SHP77 (cell line): ENCODE measurements at regions not wholly inside any gene's neighbourhood (a gene's known extent, or its start where the extent isn't known, plus 50 kb on each side); places are given as distances from the start of the nearest gene placed in this dataset.
"Not testable (repeated sequence)": the region's sequence is repeated elsewhere in the genome, so short reads cannot be mapped to it uniquely, and the experiment has no call there.

Experiments
- DNase-seq, 2 experiments: peaks; one replicate each; lab custom pipeline; 2025; lab: John Stamatoyannopoulos, UW

- no peak for DNase-seq
These were observed 79.2 kb upstream of the CEP126 start for GRCh38 chr11:101835506-101836063.

- DNase-seq, result not testable (repeated sequence)
These were observed 84.3 kb upstream of the CEP126 start for GRCh38 chr11:101830475-101830874.

GRCh38 chr11:101825531-101825930 lies 89.3 kb upstream of the CEP126 start:
- no peak for DNase-seq

GRCh38 chr11:101817581-101817980 lies 97.2 kb upstream of the CEP126 start:
- DNase-seq, result no peak

- no peak for DNase-seq
These were observed 98.2 kb upstream of the CEP126 start for GRCh38 chr11:101816613-101817012.

- no peak for DNase-seq
These were observed 102.3 kb upstream of the CEP126 start for GRCh38 chr11:101812546-101812945.

- DNase-seq, result no peak
These were observed 104.3 kb upstream of the CEP126 start for GRCh38 chr11:101810546-101810945.

- no peak for DNase-seq
These were observed 107.3 kb upstream of the CEP126 start for GRCh38 chr11:101807531-101807930.

GRCh38 chr11:101803651-101804050 lies 111.2 kb upstream of the CEP126 start:
- DNase-seq, result no peak

- DNase-seq, result no peak
These were observed 117.5 kb upstream of the CEP126 start for GRCh38 chr11:101797335-101797734.

GRCh38 chr11:101792814-101793213 lies 122.0 kb upstream of the CEP126 start:
- DNase-seq, result no peak

GRCh38 chr11:101786916-101787315 lies 127.9 kb upstream of the CEP126 start:
- no peak for DNase-seq

GRCh38 chr11:101786421-101786820 lies 128.4 kb upstream of the CEP126 start:
- no peak for DNase-seq

- not testable (repeated sequence) for DNase-seq
These were observed 135.6 kb upstream of the CEP126 start for GRCh38 chr11:101779167-101779566.

GRCh38 chr11:101777476-101777875 lies 137.3 kb upstream of the CEP126 start:
- DNase-seq, result no peak

GRCh38 chr11:101775033-101775432 lies 139.8 kb upstream of the CEP126 start:
- DNase-seq, result no peak

GRCh38 chr11:101770648-101771047 lies 144.2 kb upstream of the CEP126 start:
- DNase-seq, result no peak

- DNase-seq, result no peak
These were observed 148.9 kb upstream of the CEP126 start for GRCh38 chr11:101765932-101766331.

GRCh38 chr11:101759771-101760450 lies 154.9 kb upstream of the CEP126 start:
- DNase-seq, result peak in 1 of 2 experiments; percentile 1

- no peak for DNase-seq
These were observed 157.1 kb upstream of the CEP126 start for GRCh38 chr11:101757741-101758140.

GRCh38 chr11:101748572-101749344 lies 165.0 kb upstream of the TRPC6 start:
- no peak for DNase-seq

GRCh38 chr11:101745756-101746155 lies 161.9 kb upstream of the TRPC6 start:
- DNase-seq, result no peak

GRCh38 chr11:101743828-101744227 lies 160.0 kb upstream of the TRPC6 start:
- DNase-seq, result no peak
